H9 (cell line): ENCODE measurements at regions not wholly inside any gene's neighbourhood (a gene's known extent, or its start where the extent isn't known, plus 50 kb on each side); places are given as distances from the start of the nearest gene placed in this dataset.

Experiments used
- DNase-seq: peaks from one replicate; pipeline ENCODE4 v3.0.0-alpha.2; 2017
- H2AFZ ChIP-seq: one replicate; pipeline ENCODE4 v1.6.1; 2013; ENCODE audit warnings: mild to moderate bottlenecking, low read length, control low read depth, moderate library complexity
- H2AK5ac ChIP-seq: 2 replicates; pipeline ENCODE4 v1.6.1; 2013; ENCODE audit warnings: low read length, control low read depth, mixed read lengths; ENCODE audit not compliant: insufficient read length
- H2BK120ac ChIP-seq: one replicate; pipeline ENCODE4 v1.6.1; 2013; ENCODE audit warnings: low read depth, mild to moderate bottlenecking, low read length, control low read depth, inconsistent platforms; ENCODE audit not compliant: poor library complexity, severe bottlenecking
- H2BK12ac ChIP-seq: 2 replicates; pipeline ENCODE4 v1.6.1; 2013; ENCODE audit warnings: low read length, control low read depth, mixed read lengths, low read depth; ENCODE audit not compliant: insufficient read length
- H2BK15ac ChIP-seq: 2 replicates; pipeline ENCODE4 v1.6.1; 2013; ENCODE audit warnings: low read depth, low read length, control low read depth
- H2BK20ac ChIP-seq: one replicate; pipeline ENCODE4 v1.6.1; 2013; ENCODE audit warnings: low read depth, mild to moderate bottlenecking, low read length, control low read depth, inconsistent platforms; ENCODE audit not compliant: poor library complexity, severe bottlenecking
- H2BK5ac ChIP-seq: 2 replicates; pipeline ENCODE4 v1.6.1; 2013; ENCODE audit warnings: low read length, control low read depth, mixed read lengths; ENCODE audit not compliant: insufficient read length
- H3K14ac ChIP-seq: 2 replicates; pipeline ENCODE4 v1.6.1; 2013; ENCODE audit warnings: low read length, control low read depth; ENCODE audit not compliant: insufficient read depth
- H3K18ac ChIP-seq: 2 replicates; pipeline ENCODE4 v1.6.1; 2013; ENCODE audit warnings: low read depth, mild to moderate bottlenecking, mixed read lengths, low read length, control low read depth; ENCODE audit not compliant: insufficient read length
- H3K23ac ChIP-seq: 2 replicates; pipeline ENCODE4 v1.6.1; 2013; ENCODE audit warnings: low read length, control low read depth, mixed read lengths, low read depth; ENCODE audit not compliant: insufficient read length
- H3K23me2 ChIP-seq: 2 replicates; pipeline ENCODE4 v1.6.1; 2013; ENCODE audit warnings: low read depth, mild to moderate bottlenecking, mixed read lengths, low read length, control low read depth; ENCODE audit not compliant: insufficient read length, poor library complexity, severe bottlenecking
- H3K27ac ChIP-seq: 2 replicates; pipeline ENCODE4 v1.5.1; 2013; ENCODE audit warnings: low read length, control low read depth, mixed read lengths, low read depth; ENCODE audit not compliant: insufficient read length
- H3K27me3 ChIP-seq: 2 replicates; pipeline ENCODE4 v1.6.1; 2013; ENCODE audit warnings: low read length, control low read depth, inconsistent platforms; ENCODE audit not compliant: insufficient read depth
- H3K4ac ChIP-seq: 2 replicates; pipeline ENCODE4 v1.6.1; 2013; ENCODE audit warnings: low read depth, mild to moderate bottlenecking, control low read depth, inconsistent platforms, low read length, moderate library complexity
- H3K4me1 ChIP-seq: 2 replicates; pipeline ENCODE4 v1.6.1; 2013; ENCODE audit warnings: low read length, control low read depth, inconsistent platforms; ENCODE audit not compliant: insufficient read depth
- H3K4me2 ChIP-seq: 2 replicates; pipeline ENCODE4 v1.6.1; 2013; ENCODE audit warnings: low read length, control low read depth, mixed read lengths; ENCODE audit not compliant: insufficient read length, insufficient read depth
- H3K56ac ChIP-seq: 2 replicates; pipeline ENCODE4 v1.6.1; 2013; ENCODE audit warnings: low read depth, mild to moderate bottlenecking, mixed read lengths, low read length, control low read depth; ENCODE audit not compliant: insufficient read length
- H3K79me1 ChIP-seq: 2 replicates; pipeline ENCODE4 v1.6.1; 2013; ENCODE audit warnings: low read depth, mild to moderate bottlenecking, moderate library complexity, low read length, control low read depth, inconsistent platforms; ENCODE audit not compliant: insufficient read depth, poor library complexity, severe bottlenecking
- H3K79me2 ChIP-seq: 2 replicates; pipeline ENCODE4 v1.6.1; 2013; ENCODE audit warnings: low read length, control low read depth, inconsistent platforms; ENCODE audit not compliant: insufficient read depth
- H3K9ac ChIP-seq: 2 replicates; pipeline ENCODE4 v1.6.1; 2013; ENCODE audit warnings: low read length, control low read depth, mixed read lengths; ENCODE audit not compliant: insufficient read length; ENCODE audit errors: extremely low read depth
- H3K9me3 ChIP-seq: one replicate; pipeline ENCODE4 v1.6.1; 2013; ENCODE audit warnings: low read depth, low read length, inconsistent platforms; ENCODE audit not compliant: control insufficient read depth
- H3T11ph ChIP-seq: one replicate; pipeline ENCODE4 v1.6.1; 2013; ENCODE audit warnings: mild to moderate bottlenecking, low read length, control low read depth, inconsistent platforms
- H4K20me1 ChIP-seq: one replicate; pipeline ENCODE4 v1.6.1; 2013; ENCODE audit not compliant: control insufficient read depth, insufficient read length, insufficient read depth
- H4K5ac ChIP-seq: 2 replicates; pipeline ENCODE4 v1.6.1; 2013; ENCODE audit warnings: low read depth, mild to moderate bottlenecking, mixed read lengths, low read length, control low read depth; ENCODE audit not compliant: insufficient read length
- H4K8ac ChIP-seq: replicated peaks from 2 replicates; pipeline ENCODE4 v1.6.1; 2013; ENCODE audit warnings: low read length, control low read depth, mixed read lengths, low read depth; ENCODE audit not compliant: insufficient read length
- H4K91ac ChIP-seq: 2 replicates; pipeline ENCODE4 v1.6.1; 2013; ENCODE audit warnings: low read depth, mild to moderate bottlenecking, moderate library complexity, mixed read lengths, low read length, control low read depth; ENCODE audit not compliant: insufficient read length
- H3K27ac Mint-ChIP-seq, 3 experiments: 2 replicates in 2 of 3; 3 replicates in 1 of 3; pipeline ENCODE4 v1.8.0; 2020 to 2021; ENCODE audit warnings: mixed read lengths in 3 of 3, mild to moderate bottlenecking in 1 of 3, moderate library complexity in 1 of 3
- H3K27me3 Mint-ChIP-seq: 2 replicates; pipeline ENCODE4 v1.8.0; 2021; ENCODE audit warnings: low read depth, mild to moderate bottlenecking, moderate library complexity, mixed read lengths
- H3K36me3 Mint-ChIP-seq, 3 experiments: 2 replicates in 2 of 3; 3 replicates in 1 of 3; pipeline ENCODE4 v1.8.0; 2020 to 2021; ENCODE audit warnings: low read depth in 3 of 3, mixed read lengths in 3 of 3; ENCODE audit not compliant: insufficient read depth in 1 of 3
- H3K4me1 Mint-ChIP-seq, 2 experiments: 2 replicates each; pipeline ENCODE4 v1.8.0; 2020; ENCODE audit warnings: mixed read lengths in 2 of 2
- H3K4me3 Mint-ChIP-seq, 2 experiments: 2 replicates in 1 of 2; 3 replicates in 1 of 2; pipeline ENCODE4 v1.8.0; 2020 to 2021; ENCODE audit warnings: mild to moderate bottlenecking in 2 of 2, mixed read lengths in 2 of 2, moderate library complexity in 1 of 2
- H3K9me3 Mint-ChIP-seq, 2 experiments: 2 replicates in 1 of 2; 3 replicates in 1 of 2; pipeline ENCODE4 v1.8.0; 2020; ENCODE audit warnings: mild to moderate bottlenecking in 2 of 2, mixed read lengths in 2 of 2, moderate library complexity in 1 of 2
- WGBS: extraction: QIAGEN DNeasy Blood & Tissue Kit; methylation state at CpG from one replicate; pipeline ENCODE4 v1.1.7; 2013; ENCODE audit warnings: missing lambda C conversion rate, low lambda C conversion rate, mixed read lengths; ENCODE audit not compliant: insufficient read length; ENCODE audit errors: extremely low coverage; 5-methylcytosine and 5-hydroxymethylcytosine counted together
- TF ChIP-seq, protein P1 (sequence below): fragments of 200-600 bp; sonication (generic); conservative IDR thresholded peaks from 3 replicates; pipeline ENCODE4 v1.8.0; 2021; ENCODE audit warnings: antibody characterized with exemption, mild to moderate bottlenecking

- H4K5ac ChIP-seq: no peak overlapping the region
- no CpG with 5 or more reads among the region's 5 CpGs for WGBS
- no peak overlapping the region for H4K8ac ChIP-seq
- no peak overlapping the region for H3K14ac ChIP-seq
- no peak overlapping the region for H2AK5ac ChIP-seq
- Mint-ChIP-seq H3K4me3 (no peak overlapping the region), H3K4me1 (peaks cover 48 to 59% of the 10 kb centered on the region in 2 experiments), H3K27me3 (no peaks in the 10 kb centered on the region; the same call in 1 of the 2 replicates), H3K9me3 (no peaks in the 10 kb centered on the region), H3K27ac (no peak overlapping the region), H3K36me3 (no peaks in the 10 kb centered on the region)
- no peaks in the 10 kb centered on the region for H3K79me2 ChIP-seq
- no peak overlapping the region for H3T11ph ChIP-seq
- H3K4ac ChIP-seq: no peak overlapping the region
- DNase-seq: no peak
- no peak overlapping the region for H2BK120ac ChIP-seq
- H3K79me1 ChIP-seq: no peaks in the 10 kb centered on the region
- no peaks in the 10 kb centered on the region; the same call in 1 of the 2 replicates for H3K4me1 ChIP-seq
- no peak overlapping the region for H2BK15ac ChIP-seq
- H4K20me1 ChIP-seq: no peaks in the 10 kb centered on the region
- no peak overlapping the region for H3K4me2 ChIP-seq
- no peak overlapping the region for H3K18ac ChIP-seq
- H3K27me3 ChIP-seq: no peaks in the 10 kb centered on the region
- no peak overlapping the region for H2BK12ac ChIP-seq
- H3K23me2 ChIP-seq: no peaks in the 10 kb centered on the region
- no peak overlapping the region for H2AFZ ChIP-seq
- H4K91ac ChIP-seq: no peak overlapping the region
- no peak overlapping the region for H3K56ac ChIP-seq
- H2BK20ac ChIP-seq: no peak overlapping the region
- H3K27ac ChIP-seq: no peak overlapping the region
- TF ChIP-seq, protein P1, sequence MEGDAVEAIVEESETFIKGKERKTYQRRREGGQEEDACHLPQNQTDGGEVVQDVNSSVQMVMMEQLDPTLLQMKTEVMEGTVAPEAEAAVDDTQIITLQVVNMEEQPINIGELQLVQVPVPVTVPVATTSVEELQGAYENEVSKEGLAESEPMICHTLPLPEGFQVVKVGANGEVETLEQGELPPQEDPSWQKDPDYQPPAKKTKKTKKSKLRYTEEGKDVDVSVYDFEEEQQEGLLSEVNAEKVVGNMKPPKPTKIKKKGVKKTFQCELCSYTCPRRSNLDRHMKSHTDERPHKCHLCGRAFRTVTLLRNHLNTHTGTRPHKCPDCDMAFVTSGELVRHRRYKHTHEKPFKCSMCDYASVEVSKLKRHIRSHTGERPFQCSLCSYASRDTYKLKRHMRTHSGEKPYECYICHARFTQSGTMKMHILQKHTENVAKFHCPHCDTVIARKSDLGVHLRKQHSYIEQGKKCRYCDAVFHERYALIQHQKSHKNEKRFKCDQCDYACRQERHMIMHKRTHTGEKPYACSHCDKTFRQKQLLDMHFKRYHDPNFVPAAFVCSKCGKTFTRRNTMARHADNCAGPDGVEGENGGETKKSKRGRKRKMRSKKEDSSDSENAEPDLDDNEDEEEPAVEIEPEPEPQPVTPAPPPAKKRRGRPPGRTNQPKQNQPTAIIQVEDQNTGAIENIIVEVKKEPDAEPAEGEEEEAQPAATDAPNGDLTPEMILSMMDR: no peak
- H3K23ac ChIP-seq: no peak overlapping the region
- H3K9ac ChIP-seq: no peak overlapping the region
- no peaks in the 10 kb centered on the region for H3K9me3 ChIP-seq
- no peak overlapping the region for H2BK5ac ChIP-seq
Measured at GRCh38 chr18:32553174-32553573, 82.5 kb upstream of the GAREM1 start.
